Activated CD8-positive, alpha-beta memory T cell treated with anti-CD3 and anti-CD28 coated beads for 1 hour (primary cell): ENCODE measurements at regions not wholly inside any gene's neighbourhood (a gene's known extent, or its start where the extent isn't known, plus 50 kb on each side); places are given as distances from the start of the nearest gene placed in this dataset.
"Not testable (repeated sequence)": the region's sequence is repeated elsewhere in the genome, so short reads cannot be mapped to it uniquely, and the experiment has no call there.

ENCODE experiments used
- DNase-seq, 2 donors: peaks; one replicate each; pipeline ENCODE4 v3.0.0-alpha.2; 2020; ENCODE audit warnings: low read depth in 1 of 2; ENCODE audit errors: extremely low read depth in 1 of 2

DNA sequence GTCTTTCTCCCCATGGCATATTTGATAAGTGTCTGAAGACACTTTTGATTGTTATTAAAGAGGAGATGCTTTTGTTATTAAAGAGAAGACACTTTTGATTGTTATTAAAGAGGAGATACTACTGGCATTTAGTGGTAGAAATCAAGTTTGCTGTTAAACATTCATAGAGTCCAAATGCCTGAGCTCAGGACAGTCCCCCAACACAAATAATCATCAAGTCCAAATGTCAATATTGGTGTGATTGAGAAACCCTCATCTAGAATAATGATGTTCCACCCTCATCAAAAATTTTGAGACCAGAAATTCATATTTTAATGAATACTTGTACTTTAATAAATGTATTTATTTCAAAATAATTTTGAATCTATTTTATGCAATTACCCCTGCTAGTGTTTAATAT, 1412.9 kb upstream of the PCDH7 start:
- no peak for DNase-seq

DNA sequence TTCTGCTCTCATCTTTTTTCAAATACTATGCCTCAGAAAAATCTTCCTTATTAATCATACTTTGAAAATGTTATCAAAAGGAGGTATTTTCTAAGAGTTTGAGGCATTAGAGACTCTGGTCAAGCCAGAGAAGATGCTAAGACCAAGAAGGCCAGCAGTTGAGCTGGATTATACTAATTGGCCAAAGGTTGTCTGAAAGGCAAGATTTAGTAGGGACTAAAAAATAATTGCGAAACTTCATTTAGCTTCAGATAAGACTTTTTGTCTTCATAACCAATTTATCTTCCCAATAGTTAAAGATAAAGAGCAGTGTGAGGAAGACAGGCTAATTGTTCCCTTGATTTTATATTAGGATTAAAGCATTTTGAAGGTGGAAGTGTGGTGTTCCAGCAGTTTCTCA, 1412.4 kb upstream of the PCDH7 start:
- no peak for DNase-seq

DNA sequence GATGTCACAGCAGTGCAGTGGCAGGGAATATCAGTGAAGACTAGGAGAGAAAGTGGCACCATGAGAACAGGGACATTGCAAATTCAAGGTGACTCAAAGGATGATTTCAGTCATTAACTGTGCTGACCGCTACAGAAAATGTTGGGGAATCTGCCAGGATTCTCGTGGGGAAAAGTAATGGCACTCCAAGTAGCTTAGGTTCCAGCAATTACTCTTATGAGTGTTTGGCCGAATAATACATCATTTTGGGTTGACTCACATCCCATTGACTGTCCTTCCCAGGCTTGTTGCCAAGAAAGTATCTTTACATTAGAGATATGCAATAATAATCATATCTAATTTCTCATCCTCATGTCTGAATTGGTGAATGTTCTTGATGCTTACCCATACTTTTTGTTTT, 1411.1 kb upstream of the PCDH7 start:
- DNase-seq: no peak

DNA sequence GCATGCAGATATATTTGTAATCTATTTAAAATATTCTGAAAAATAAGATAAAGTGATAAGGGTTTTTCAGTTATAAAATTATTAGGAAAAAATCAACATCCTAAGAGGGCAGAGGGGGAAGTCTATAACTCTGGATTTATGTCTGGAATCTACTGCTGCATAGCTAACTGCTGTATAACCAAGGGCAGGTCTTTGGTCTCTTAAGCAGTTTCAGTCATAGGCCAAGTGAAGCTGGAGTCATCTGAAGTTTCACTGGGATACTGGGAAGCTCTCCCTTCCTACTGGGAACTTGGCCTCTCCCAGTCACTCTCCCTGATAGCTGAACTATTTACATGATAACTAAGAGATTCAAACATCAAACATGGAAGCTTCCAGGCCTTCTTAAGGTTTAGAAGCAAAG, 1409.9 kb upstream of the PCDH7 start:
- DNase-seq: no peak

DNA sequence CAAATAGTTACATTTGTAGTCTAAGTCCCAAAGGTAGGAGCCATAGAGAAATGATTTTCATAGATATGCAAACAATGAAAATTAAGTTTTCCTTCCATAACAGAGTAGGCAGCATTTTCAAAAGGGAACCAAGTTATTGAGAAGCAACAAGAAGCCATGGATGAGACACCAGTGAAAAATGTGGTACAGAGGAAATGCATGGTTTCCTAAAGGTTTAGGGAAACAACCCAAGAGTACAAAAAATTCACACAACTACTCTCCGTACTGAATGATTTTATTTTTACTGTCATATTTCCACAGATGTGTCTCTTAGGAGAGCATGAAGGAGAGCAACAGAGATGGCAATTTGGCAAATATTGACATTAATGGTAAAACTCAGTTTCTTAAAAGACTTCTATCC, 1408.9 kb upstream of the PCDH7 start:
- no peak for DNase-seq

DNA sequence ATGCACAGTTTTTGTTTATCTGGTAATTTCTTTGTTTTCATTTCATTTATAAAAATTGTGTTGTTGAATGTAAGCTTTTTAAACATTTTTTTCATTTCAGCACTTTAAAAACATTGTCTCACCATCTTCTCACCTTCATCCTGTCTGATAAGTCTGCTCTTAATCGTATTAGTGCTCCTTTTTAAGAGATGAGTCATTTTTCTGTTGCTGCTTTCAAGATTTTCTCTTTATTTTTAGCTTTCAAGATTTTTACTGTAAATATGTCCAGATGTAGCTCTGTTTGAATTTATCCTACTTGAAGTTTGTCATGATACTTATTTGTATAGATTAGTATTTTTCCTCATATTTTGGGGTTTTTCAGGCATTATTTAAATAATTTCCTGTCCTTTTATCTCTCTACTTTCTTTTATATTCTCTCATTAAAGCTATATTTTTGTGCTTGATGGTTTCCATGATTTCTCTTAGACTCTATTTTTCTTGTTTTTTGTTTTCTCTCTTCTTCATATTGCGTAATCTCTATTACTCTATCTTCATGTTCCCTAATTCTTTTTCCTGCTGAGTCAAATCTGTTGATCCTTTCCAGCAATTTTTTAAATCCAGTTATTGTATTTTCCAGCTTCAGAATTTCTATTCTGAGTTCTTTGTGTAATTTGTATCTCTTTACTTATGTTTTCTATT, 1400.4 kb upstream of the PCDH7 start:
- DNase-seq: no peak

DNA sequence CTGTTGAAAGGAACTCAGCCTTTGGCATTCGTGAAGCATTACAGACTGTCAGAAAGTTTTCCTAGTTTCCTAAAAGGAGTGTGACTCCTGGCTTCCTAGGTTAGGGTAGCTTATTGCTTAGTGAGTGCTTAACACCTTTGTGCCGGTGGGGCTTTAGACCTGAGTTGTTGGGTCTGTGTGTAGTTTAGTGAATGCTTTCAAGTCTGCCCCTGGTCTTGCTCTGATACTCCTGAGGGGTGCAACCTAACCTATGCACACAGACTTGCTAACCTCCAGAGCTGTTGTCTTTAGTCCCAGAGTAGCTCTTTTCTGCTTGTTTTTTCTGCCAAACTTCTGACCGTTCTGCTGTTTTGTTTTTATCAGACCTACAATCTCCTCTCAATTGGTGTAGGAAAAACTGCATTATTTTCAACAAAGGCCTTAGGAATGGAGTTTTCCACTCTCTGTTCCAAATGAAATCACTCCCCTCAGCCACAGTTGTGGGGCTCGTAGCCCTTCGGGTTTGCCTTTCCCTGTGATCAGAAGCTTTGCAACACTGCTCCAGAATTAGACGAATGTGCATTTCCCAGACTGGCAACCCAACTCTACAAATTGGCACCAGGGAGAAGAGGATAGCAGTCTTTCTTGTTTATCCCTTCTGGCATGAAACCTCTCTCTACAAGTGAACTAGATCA, 1399.1 kb upstream of the PCDH7 start:
- DNase-seq: no peak

DNA sequence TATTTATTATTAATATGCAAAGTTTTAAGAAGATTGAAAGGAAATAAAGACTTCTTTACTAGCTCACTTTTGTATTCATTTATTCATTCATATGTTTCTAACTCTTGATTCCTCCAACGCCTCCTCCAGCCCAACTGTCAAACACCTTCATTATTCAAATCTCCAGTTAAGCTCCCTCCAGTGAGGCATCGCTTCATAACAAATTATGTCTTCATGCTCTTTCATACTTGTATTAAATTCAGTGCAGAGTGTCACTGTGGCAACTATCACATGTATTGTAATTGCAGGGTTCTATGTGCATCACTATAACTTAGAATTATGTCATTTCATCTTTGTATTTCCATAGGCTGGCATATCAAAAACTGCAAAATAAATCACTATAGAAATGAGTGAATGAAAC, 1394.2 kb upstream of the PCDH7 start:
- no peak for DNase-seq

DNA sequence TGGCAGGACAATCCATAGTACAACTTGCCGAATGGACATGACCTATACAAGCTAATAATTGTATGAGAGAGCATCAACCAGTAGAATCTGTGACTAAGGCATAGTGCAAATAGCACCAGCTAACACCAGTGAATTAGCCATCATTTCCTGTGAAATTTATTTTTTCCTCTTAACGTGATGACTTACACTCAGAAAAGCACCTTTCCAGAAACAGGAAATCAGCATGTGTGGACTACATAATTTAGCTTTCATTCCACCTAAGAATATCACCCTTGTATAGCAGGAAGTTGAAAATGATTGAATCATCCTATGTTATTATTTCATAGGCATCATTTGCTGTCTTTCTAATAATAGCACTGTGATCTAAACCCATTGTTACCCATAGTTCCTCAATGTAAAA, 1393.4 kb upstream of the PCDH7 start:
- no peak for DNase-seq

DNA sequence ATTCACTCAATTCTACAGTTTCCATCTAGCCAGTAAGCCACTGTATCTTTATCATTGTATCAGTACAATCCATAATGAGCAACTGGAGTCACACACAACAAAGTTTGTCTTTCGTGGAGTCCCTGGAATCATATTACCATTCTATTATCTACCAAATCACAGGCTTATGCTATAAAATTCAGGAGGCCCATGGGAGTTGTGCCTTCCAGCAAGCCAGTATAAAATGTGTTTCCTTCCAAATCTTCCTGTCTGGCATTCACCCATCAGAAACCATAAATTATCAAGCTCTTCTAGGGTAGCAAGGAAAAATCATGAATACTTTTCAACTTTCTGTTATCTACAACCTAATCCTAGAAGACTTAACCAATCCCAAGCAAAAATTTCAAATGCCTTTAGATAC, 1383.3 kb upstream of the PCDH7 start:
- DNase-seq: no peak

DNA sequence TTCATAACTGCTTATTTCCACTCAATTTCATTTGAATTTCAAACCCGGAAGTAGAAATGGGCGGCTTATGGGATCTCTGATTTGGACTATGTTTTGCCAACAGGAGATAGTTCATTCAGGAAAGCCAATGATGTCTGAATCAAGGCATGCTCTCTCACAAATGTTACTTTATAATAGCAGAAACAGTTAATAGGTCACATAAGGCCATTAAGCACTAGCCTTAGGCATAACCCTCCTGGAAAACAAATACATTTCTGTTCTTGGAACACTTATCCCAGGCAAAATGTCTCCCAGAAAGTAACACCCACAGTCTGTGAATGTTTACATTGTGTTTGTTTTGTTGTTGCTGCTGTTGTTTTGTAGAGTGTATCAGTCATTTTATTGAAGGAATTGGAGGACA, 1347.2 kb upstream of the PCDH7 start:
- no peak for DNase-seq

DNA sequence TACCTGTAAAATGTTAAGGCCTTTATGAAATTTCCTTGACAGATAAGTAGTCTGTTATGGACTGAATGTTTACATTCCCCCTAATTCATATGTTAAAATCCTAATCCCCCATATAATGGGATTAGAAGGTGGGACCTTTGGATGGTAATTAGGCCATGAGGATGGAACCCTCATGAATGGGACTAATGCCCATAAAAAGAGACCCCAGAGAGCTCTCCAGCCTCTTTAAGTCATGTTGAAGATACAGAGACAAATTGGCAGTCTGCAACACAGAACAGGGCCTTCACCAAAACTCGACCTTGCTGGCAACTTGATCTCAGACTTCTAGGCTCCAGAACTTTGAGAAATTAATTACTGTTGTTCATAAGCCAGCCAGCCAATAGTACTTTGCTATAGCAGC, 1344.5 kb upstream of the PCDH7 start:
- no peak for DNase-seq

DNA sequence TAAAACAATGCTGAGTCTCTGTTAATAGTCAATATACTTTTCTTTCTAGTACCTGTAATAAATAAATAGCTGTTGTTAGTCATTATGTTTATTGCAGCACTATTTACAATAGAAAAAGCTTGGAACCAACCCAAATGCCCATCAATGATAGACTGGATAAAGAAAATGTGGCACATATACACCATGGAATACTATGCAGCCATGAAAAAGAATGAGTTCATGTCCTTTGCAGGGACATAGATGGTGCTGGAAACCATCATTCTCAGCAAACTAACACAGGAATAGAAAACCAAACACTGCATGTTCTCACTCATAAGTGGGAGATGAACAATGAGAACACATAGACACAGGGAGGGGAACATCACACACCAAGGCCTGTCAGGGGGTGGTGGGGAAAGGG, 1341.9 kb upstream of the PCDH7 start:
- not testable (repeated sequence) for DNase-seq

DNA sequence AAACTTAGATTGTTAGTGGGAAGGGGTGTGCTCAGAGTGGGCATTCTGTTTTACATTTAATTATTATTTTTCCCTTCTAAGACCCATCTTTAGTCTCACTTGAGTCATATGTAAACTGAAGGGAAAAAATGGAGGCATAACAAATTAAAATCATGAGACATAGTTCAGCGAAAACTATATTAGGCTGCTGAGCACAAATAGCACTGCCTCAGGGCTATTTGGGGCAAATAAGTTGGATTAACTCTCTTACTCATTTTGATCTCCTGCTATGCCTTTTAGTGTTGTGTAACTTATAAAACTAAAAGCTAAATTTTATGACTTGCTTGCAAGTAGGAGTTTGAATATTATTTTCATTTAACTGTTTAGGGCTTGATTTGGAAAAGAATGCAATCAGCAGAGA, 1329.2 kb upstream of the PCDH7 start:
- DNase-seq: no peak

DNA sequence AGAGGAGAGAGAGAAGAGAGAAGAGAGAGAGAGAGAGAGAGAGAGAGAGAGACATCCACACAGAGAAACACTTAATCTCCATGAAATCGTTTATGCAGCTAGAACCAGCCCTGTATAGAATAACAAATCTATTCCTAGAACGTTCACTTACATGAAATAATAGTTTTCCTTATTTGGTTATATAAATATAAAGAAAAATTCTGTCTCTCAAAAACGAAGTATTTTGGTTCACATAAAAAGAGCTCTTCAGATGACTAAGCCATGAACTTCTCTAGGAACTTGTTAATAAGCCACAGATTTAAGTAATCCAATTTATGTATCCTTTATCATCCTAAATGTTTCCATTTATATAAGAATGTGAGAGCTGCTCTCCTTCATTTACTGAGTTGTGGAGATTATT, 1315.1 kb upstream of the PCDH7 start:
- no peak for DNase-seq

DNA sequence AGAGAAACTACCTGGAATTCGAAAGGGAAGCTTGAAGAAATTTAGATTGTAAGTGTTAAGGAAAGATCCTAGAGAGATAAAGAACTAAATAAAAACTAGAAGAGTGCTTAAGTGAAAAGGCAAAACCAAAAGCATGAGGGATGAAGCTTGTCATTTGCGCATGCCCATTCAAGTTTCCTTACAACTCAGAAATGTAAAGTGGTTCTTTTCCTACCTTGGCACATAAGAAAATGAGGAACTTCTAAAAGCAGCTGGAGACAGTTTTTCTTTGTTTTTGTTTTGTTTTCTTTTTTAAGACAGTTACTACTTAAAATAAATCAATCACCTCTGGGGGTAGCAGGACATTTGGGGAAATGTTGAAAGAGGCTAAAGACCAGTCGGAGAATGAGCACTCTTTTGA, 1304.4 kb upstream of the PCDH7 start:
- DNase-seq: no peak

DNA sequence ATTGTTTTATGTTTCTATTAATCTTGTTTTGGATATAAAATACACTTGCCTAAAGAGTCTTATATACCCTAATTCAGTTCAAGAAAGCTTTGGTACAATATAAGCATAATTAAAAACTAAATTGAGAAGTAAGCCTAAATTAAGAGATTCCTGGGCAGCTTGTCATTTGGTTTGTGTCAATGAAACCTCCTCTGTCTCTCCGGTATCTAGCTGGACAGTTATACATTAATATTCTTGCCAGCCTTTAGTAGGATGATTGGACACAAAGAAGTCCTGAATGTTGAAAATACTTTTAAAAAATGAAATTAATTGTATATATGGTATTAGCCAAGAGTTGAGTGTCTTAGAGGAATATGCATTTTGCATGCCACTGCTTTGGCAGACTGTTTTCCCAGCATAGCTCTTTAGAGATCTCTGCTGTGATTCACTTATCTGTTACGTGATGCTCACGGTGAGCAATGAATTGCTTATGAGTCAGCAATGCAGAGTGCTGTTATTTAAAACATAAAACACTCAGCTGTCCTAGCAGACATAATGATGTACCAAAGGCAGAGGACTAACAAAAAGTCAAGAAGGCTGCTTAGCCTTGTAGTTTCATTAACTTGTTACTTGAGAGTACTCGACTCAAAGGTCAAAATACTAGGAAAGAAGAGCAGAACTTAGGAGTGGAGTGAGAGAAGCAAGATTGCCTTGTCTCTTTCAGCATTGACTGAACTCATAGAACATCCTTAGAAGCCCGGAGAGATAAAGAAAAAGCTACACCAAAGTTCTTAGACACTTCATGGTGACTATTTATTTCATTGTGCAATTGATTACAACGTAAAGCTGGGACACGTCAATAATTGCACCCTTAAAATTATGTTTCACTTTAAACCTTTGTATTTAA, 1296.1 kb upstream of the PCDH7 start:
- no peak for DNase-seq

DNA sequence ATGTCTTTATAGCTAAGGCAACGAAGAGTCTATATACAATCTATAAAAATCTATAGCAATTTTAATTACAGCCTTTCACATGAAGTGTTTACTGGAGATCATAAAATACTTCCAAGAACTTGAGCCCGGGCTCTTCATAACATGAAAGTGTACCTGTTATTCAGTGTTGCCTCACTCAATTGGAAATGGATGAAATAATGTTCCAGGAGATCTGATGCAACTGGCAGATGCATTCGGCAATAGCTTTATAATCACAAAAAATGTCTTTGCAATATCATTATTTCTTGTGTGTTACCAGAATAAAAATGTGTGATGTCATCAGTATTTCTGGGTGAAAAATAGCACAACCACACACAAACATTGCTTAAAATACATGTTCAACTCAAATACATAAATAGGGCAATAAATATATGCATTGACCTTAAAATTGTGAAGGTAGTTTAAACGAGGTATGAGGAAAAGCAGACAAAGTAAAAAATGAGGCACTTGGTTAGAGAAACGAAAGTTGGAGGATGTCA, 1266.8 kb upstream of the PCDH7 start:
- DNase-seq: no peak

DNA sequence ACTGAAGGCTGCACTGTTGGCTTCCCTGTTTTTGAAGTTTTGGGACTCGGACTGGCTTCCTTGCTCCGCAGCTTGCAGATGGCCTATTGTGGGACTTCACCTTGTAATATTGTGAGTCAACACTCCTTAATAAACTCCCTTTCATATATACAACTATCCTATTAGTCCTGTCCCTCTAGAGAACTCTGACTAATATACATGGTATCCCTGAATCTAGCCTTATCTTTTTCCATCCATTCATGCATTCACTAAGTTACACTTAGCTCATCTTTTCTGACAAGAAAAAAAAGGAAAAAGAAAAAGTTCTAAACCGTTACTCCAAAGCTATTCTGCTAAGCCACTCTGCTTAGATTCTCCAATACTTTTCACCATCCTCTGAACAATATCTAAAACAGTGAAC, 1260.2 kb upstream of the PCDH7 start:
- DNase-seq: no peak

DNA sequence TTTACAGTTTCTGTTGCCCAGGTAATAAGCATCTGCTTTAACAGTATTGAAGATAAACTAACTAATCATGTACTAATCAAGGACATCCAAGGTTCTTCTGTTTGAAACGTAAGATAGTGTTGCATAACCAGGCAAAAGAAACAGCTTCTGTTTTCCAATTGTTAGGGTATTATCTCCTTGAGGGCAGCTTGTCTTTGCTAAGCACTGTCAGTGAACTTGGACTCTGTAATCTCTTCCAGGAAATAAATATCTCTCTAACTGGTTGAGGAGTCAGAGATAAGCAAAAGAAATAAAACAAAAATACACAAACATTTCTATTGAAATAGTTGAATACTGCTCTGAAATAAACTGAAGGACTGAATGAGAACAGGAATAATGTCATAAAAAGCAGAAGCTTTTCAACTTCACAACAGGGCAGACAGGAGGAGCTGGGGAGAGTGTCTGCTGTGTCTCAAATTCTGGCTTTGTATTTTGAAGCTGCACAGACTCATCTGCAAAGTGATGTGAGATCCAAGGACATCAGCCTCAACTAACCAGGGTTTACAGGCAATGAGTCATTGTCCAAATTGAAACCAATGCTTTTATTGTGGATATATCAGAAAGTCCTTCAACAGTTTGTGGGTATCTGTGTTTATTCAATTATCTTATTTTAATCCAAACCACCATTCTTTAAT, 1253.0 kb upstream of the PCDH7 start:
- no peak for DNase-seq
